ENCODE measurements at regions not wholly inside any gene's neighbourhood (a gene's known extent, or its start where the extent isn't known, plus 50 kb on each side); places are given as distances from the start of the nearest gene placed in this dataset.
A peak's percentile ranks its signal among the peaks of the same experiment; 100 is the strongest.
"Not testable (repeated sequence)": the region's sequence is repeated elsewhere in the genome, so short reads cannot be mapped to it uniquely, and the experiment has no call there.

DNA sequence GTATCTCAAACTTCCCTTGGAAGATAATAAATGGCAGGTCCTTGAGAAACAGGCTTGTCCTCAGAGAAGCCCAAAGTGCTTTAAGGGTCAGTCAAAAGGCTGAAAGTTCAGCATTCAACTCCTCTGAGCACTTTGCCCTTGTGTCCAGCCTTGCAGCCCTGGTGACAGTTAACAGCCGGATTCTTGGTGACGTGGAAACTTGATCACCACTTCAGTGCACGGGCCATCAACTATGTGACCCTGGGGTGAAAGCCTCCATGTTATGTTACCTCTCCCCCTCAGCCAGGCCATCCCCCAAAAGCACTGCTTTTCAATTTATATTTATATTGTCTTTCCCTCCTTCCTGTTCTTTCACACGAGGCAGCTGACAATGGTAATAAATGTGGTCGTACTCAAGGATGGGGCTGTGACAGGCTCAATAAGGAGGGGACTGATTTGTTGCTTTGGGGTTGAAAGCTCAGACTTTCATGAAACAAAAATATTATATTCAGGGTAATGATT lies 164.0 kb upstream of the NRP1 start:
- DNase-seq (ENCODE audit: low spot score), result no peak

DNA sequence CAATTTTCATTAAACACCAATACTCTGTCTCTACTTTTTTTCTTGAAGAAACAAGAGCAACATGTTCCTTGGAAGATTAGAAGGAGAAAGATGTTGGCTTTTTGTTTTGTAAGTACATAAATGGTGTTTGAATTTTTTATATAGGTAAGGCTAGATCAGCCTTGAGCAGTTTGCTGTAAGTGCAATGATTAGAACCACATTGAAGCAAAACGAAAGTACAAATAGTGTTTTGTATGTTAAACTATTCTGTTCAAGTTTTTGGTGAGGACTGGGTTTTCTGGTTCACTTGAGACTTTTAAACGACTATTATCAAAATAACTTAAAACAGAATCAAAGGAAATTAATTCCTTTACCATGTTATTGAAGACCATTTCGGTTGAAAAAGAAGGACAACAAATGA lies 162.9 kb upstream of the NRP1 start:
- no peak for DNase-seq (ENCODE audit: low spot score)

DNA sequence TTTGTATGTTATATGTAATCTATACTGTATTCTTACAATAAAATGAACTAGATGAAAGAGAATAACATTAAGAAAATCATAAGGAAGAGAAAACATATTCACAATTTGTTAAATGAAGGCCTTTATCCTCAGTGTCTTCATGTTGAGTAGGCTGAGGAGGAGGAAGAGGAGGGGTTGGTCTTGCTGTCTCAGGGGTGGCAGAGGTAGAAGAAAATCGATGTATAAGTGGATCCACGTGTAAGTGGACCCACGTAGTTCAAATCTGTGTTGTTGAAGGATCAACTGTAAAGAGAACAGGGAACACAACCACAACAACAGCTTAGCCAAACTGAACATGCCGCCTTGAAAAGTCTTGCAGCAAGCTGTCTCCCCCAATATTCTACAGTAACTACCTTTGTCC lies 161.6 kb upstream of the NRP1 start:
- no peak for DNase-seq (ENCODE audit: low spot score)

DNA sequence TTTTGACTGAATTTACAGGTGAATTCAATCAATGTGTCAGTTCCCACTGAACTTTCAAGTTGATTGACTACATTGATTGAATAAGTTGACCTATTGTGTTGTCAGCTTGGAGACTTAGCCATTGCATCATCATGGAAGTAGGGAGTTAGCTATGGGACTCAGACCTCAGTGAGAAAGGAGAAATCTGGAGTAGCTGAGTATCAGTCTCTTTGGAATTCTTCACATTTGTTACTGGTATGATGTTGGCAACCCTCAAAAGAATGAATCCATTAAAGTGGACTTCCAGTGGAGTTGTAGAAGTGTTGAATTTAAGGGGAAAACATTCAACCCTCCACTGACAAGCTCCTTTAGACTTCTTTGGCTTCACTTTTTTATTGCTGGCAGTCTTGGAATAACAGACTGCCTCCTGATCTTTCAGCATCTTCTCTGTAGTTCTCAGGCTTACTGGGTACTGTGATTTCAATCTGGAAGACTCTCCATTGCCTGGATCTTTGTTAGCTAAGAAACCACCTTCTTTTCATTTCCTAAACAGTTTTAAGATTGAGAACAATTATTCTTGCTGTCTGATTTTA lies 160.3 kb upstream of the NRP1 start:
- DNase-seq (ENCODE audit: low spot score), result no peak

DNA sequence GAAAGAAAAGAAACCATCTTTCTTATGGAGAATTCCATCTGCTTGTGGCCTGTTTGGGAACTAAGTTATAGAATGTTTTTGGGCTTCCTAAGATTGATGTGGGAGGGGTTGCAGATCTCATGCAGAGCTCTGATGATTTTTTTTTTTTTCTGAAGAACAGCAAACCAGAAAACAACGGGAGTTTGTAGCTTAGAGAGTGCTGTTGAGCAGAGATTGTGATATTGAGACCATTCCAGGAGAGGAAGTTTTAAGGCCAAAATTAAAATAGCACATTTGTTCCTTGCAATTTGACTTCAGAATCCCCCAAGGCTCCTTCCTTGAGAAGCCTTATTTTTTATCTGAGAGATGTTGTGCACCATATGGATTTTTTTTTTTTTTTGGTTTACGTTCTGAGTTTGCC lies 159.5 kb upstream of the NRP1 start:
- no peak for DNase-seq (ENCODE audit: low spot score)

DNA sequence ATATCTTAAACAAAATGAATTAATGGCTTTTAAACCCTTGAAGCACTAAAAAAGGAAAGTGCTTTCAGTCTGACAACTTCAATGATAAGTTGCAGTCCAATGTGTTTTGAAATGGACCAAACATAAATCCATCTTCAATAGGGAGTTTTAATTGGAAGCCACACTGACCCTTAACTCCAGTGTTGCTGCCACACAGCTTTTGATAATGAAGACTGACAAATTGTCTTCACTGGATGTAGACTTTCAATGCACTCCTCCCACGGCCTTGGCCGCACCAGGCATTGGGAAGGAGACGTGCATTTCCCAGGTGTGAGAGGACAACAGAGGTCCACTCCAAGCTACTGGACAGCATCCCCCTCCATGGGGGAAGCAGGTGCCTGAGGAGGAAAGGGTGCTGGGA lies 159.0 kb upstream of the NRP1 start:
- no peak for DNase-seq (ENCODE audit: low spot score)

DNA sequence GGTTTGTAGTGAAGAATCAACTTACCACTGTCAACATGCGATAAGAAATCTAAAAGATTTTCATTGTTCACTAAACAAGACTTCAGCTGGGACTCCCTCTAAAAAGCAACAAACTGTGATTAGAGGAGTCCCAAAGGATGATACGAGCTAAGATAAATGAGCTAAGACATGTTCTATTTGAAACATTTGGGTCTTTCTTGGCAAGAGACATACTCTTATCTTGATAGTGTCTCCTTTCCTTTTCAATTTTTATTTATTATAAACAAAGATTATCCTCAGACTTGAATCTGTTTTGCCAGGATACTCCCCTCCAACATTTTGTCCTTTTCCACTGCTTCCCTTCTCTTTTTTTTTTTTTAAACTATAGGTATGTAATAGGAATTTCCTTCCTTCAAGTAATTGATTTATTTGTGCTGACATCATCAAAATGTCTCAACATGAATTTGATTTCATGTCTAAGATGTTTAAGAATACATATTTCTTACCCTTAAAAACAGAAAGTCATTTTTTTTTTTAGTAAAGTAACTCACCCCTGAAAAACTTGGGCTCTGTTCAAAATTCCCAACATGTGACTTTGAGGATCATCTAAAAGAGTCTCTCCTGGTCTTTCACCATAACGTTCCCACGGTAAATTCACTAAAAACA lies 158.4 kb upstream of the NRP1 start:
- DNase-seq (ENCODE audit: low spot score), result no peak

DNA sequence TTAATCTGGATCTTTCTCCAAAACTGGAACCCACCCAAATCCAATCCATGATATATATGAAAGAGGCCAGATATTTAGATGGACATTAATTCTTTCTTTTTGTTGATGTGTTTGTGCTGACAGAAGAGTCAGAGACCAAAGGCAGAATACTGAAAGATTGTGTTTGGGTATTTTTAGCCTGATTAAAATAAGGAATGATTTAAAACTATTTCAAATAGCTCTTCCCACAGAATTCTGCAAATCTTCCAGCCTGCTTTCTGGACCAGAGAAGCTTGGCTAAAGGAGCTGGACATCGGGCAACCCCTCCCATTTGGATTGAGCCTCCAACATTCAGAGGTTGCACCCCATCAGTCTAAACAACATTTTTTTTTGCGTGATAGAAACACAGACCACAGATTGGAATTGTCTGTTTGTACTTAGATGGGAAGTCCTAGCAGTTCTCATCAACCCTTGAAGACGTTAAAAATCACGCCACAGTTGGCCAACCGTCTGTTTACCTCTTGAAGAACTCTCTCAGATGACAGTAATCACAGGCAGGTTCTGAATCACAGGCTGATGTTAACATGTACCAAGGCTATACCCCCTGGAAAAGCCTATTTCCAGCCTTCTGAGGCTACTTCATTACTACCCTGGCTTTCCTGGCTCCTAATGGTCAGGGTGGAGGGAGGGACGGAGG lies 155.2 kb upstream of the NRP1 start:
- no peak for DNase-seq (ENCODE audit: low spot score)

DNA sequence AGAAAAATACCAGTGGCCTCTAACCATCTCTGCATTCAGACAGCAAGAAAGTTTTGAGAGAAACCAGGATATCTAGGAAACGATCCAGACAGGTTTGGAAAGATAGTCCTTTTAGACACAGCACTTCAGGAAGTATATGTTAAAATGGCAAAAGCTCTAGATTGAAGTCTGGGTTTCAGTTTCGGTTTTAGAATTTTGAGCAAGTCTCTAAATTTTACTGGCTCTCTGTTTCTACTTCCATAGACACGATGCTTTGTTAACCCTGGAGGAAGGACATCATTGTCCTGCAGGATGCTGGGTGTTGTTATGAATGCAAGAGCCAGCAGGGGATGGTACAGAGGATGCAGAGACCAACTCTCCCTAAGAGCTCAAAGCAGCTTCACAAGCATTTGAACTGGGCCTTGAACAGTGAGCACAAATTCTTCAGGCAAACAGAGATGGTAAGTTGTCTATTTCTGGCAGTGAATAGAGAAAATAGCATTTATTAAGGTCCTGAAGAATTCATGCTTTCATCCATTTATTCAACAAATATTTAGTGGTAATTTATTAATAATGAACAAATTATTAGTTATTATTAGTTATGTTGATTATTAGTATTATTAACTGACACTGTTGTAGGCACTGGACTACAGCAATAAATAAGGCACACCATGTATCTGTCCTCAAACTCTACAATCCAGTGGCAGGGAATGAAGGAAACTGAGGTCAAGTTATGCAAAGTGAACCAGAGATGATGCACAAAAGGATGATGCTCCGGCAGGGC lies 152.7 kb upstream of the NRP1 start:
- DNase-seq (ENCODE audit: low spot score), result no peak

DNA sequence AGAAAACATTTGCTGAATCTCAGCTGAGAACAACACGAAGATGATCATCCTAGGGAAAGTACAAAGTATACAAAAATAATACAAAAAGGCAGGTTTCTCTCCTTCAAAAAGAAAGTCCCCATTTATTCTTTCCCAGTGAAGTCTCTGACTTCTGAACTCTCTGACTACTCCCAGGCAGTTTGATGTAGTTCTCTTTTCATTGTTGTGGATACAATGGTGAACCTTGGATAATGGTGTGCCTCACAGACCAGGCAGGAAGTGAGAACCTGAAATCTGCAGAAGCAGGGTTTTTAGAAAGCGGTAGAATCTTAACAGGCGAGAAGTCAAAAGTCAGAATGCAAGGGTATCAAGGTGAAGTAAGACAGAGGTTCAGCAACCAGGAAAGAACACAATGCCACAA lies 150.8 kb upstream of the NRP1 start:
- no peak for DNase-seq (ENCODE audit: low spot score)

DNA sequence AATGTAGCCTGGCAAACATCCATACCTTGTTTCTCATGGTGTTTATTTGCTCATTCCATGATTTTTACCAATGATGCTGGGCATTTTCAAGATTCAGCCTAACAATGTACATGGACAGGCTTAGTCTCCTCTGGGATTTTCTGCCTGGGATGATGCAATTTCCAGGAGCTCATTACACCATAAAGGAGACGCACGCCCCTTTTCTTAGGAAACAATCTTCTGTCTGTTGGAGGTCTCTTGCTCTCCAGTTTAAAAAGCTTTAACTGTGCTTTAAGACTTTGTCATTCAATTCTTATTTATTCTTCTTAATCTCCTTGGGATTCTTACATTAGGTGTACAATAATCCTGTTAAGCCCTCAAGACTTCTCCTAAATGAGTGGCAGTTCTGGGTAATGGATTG lies 150.3 kb upstream of the NRP1 start:
- DNase-seq (ENCODE audit: low spot score), result peak; percentile 26

DNA sequence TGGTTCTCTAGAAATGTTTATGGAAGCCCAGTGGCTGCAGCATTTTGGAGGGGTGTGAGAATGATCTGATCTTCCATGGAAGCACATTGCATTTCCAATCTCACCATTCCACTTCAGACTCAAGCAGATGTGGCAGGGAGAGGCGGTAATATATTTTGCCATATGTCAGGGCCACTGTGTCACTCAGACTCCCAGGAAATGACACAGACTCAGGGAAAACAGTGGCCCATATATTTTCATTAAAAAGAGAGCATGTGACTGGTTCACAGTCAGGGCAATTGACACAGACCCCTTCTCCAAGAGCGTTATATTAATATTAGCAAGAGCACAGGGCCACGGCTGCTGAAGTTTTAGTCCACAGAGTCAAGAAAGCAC lies 149.3 kb upstream of the NRP1 start:
- DNase-seq (ENCODE audit: low spot score), result no peak

DNA sequence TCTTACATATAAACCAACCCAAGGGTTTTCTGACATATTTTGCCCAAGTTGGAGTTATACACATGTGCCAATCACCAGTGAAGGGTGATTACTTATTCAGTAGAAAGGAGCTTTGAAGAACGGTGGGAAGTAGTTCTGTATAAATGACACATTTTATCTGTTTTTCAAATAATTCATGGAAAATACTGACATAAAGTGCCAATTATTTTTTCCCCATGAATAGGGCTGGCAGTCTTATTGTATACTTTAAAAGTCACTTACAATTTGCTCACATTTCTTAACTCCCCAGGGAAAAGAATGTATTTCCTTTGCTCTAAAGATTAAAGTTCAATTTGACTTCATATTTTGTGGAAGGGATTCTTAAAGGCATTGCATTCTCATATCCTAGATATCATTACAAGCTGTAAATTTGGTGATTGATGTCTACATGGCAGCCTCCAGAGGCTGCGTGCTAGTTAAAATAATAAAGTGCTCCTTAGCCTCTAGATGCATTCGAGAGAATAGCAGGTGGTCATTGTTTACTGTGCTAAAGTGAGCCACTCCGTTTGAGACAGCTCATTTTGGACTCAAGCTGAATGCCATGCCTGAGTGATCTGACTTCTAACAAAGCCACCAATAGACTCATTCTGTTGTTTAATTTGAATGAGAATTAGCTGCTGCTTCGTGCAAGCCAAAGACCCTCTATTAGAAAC lies 148.8 kb upstream of the NRP1 start:
- DNase-seq (ENCODE audit: low spot score), result no peak

DNA sequence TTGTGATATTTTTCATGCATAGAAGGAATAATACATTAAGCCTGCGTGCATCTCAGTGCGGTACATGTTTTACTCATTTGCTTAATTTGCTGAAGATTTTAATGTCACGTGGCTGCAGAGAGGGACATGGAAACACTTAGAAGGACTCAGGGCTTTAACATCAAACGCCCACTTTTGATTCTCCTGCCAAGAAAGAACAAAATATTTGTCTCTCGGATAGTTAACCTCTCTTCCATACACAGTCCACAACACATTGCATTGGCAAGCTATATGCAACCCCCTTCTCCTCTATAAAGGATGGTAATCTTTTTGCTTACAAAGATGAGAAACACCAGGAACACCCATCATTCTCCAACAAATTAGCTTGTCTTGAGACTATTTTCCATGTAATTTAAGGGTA lies 148.0 kb upstream of the NRP1 start:
- DNase-seq (ENCODE audit: low spot score), result no peak

DNA sequence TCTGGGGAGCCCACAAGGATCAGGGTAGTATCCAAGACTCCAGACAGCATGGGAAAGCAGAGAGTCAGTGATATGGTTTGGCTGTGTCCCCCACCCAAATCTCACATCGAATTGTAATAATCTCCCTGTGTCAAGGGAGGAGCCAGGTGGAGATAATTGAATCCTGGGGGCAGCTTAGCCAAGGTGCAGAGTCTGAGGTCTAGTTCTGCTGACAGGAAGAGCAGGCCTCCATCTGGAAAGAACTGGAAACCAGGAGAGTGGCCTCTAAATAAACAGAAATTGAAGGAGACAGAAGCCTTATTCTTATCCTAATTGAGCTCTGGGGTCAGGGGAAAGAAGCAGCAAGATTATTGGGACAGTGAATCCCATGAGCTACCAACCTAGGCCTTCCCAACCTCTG lies 146.7 kb upstream of the NRP1 start:
- no peak for DNase-seq (ENCODE audit: low spot score)

DNA sequence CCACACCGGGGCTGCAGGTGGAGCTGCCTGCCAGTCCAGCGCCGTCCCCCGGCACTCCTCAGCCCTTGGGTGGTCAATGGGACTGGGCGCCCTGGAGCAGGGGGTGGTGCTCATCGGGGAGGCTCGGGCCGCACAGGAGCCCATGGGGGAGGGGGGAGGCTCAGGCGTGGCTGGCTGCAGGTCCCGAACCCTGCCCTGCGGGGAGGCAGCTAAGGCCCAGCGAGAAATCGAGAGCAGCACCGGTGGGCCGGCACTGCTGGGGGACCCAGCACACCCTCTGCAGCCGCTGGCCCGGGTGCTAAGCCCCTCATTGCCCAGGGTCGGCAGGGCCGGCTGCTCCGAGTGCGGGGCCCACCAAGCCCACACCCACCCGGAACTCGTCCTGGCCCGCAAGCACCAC lies 145.9 kb upstream of the NRP1 start:
- not testable (repeated sequence) for DNase-seq (ENCODE audit: low spot score)

DNA sequence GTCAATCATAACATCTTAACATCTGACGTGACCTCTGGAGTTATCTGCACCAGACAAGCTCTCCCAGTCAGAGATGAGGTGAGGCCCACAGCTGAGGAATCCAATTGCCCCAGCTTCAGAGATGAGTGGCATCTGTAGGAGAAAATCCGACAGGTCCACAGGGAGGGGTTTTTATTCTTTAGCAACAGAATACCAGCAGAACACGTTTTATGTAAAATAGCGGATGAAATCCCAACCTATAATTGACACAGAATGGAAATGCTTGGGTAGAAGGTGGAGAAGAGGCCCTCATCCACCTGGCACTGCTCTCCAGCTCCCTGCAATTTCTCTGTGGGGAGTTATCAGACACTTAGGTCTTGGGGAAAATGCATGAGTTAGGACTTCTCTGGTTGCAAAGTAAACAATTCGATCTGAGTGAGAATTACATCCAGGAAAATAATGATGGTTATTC lies 144.2 kb upstream of the NRP1 start:
- DNase-seq (ENCODE audit: low spot score), result no peak

DNA sequence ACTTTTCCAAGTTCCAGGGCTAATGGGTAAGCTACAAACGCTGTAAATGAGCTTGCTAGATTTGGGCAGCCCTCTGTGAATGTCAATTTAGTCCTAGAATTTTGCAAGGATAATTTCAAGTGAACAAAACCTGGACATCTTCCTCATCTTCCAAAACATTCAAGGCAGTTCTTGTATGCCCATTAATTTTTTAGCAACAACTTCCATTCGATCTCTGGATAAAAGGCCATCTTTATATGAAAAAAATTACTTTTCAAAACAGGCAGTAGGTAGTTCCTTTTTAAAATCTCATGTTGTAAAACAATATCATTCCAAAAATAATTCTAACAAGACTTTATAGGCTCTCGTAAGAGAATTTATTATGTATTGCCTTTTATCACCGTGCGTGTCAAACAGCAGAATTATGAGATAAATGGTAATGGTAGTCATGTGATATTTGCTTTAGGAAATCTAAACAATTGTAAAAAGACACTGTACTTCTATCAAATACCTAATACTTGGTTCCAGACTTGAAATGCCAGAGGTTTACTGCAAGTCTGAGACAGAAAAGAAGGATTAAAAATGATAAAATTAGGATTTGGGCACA lies 143.7 kb upstream of the NRP1 start:
- DNase-seq (ENCODE audit: low spot score), result no peak

DNA sequence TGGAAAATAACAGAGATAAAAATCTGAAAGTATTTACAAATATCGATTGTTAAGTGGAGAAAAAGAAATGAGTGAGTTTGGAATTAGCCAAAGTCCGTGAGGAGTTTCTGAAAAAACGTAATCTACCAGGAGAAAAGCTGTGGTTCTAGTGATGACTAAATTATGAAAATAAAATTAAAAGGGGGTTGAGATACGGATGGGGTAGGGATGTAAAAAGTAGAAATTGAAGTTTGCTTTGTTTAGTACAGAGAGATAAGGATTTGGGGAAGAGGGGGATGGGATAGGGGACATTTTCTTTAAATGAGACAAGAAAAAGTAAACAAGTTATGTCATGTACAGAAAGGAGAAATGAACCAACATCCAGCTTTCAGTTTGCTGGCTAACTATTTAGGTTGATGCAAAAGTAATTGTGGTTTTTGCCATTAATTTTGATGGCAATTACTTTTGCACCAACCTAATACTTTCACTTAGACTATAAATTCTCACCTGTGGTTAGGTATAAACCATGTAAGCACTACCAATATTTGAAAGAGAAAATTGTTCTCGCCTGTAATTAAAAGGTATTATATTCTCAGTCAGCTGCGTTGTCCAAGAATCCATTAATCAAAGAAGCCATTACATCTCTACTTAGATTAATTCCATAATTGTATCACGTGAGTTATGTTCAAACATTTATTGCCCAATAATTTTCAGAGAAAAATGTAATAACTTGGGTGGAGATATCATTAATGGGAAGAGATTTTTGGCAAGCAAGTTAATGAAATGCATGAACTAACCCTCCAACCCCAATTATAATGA lies 143.0 kb upstream of the NRP1 start:
- no peak for DNase-seq (ENCODE audit: low spot score)

DNA sequence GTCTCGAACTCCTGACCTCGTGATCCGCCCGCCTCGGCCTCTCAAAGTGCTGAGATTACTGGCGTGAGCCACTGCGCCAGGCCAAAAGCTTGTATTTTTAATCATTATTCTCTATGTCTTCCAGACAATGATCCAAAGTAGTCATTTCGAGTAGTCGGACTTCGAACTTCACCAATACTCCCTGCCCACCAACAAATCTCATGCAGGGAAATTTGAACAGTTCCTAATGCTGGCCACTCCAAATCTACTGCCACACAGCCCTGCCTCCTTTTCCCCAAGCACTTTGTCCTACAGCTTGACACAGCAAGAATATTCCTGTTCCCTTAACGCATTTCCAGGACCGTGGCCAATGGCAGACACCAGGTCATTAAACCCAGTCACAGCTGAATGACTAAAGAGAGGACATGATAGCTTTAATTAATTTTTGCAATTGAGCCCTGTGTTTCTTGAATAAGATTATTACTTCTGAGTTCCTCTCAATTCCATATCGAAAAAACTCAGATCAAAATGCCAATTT lies 142.3 kb upstream of the NRP1 start:
- no peak for DNase-seq (ENCODE audit: low spot score)

DNA sequence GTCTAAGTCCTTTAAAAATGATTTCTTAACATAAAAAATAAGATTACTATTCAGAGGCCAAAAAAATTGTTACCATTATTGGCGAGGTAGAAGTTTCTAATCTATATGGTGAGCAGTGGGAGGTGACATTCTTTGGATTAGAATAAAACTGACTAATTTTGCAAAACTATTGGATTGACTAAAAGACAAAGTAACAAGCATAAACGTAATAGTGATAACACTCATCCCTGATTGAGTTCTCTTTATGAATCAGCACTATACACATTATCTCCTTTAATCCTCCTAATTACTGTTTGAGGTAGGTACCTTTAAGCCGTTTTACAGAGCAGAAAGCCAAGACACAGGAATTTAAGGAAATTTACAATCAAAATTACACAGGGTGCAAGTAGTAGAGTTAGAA lies 139.2 kb upstream of the NRP1 start:
- no peak for DNase-seq (ENCODE audit: low spot score)

All from RKO (cell line).